Adrenal gland (tissue), 9 donors: ENCODE measurements at regions not wholly inside any gene's neighbourhood (a gene's known extent, or its start where the extent isn't known, plus 50 kb on each side); places are given as distances from the start of the nearest gene placed in this dataset.
"Not testable (repeated sequence)": the region's sequence is repeated elsewhere in the genome, so short reads cannot be mapped to it uniquely, and the experiment has no call there.

ENCODE experiments used
- DNase-seq, 7 donors: peaks; one replicate each; pipeline ENCODE4 v3.0.0-alpha.2; 2019 to 2020
- H3K27ac ChIP-seq, 5 donors: fragments of 200-600 bp; sonication (generic) in 4 of 5; 1 replicate in 3 of 5; 2 replicates in 2 of 5; pipeline versions ENCODE4 v1.5.1 to v1.8.0; 2016 to 2020; ENCODE audit warnings: mild to moderate bottlenecking in 1 of 5
- H3K27me3 ChIP-seq: fragments of 200-600 bp; 2 replicates; pipeline ENCODE4 v1.8.0; 2021
- H3K36me3 ChIP-seq, 2 donors: fragments of 200-600 bp; replicated peaks in 1 of 2; 1 replicate in 1 of 2; 2 replicates in 1 of 2; pipeline versions ENCODE4 v1.5.1 to v1.8.0; 2018 to 2022
- H3K4me1 ChIP-seq, 2 donors: fragments of 200-600 bp; replicated peaks in 1 of 2; 1 replicate in 1 of 2; 2 replicates in 1 of 2; pipeline versions ENCODE4 v1.5.1 to v1.8.0; 2018 to 2021
- H3K4me3 ChIP-seq, 4 donors: fragments of 200-600 bp; sonication (generic) in 3 of 4; one replicate each; pipeline ENCODE4 v1.5.1; 2016 to 2018
- H3K9me3 ChIP-seq, 3 donors: fragments of 200-600 bp; sonication (generic) in 1 of 3; replicated peaks in 1 of 3; 1 replicate in 2 of 3; 2 replicates in 1 of 3; pipeline versions ENCODE4 v1.5.1 to v1.8.0; 2016 to 2021
- POLR2A ChIP-seq, 2 donors: fragments of 450-650 bp; IDR thresholded peaks; one replicate each; pipeline ENCODE4 v1.6.1; 2017; ENCODE audit warnings: antibody characterized with exemption in 2 of 2, mild to moderate bottlenecking in 2 of 2, moderate library complexity in 1 of 2
- WGBS, 4 donors: extraction: QIAGEN DNeasy Blood & Tissue Kit in 2 of 4; methylation state at CpG; one replicate each; pipeline versions ENCODE4 v1.1.5 to v1.1.7; 2013 to 2017; 5-methylcytosine and 5-hydroxymethylcytosine counted together
- intact Hi-C, 2 donors: fragments of 100-400 bp; cut with DNase I; formaldehyde crosslinking; loops; one replicate each; pipeline versions ENCODE4 v1.14.1 to v1.15.0; 2022 to 2023
- TF ChIP-seq, protein P1 (sequence below), 6 experiments: fragments of 450-650 bp in 4 of 6; fragments of 200-600 bp in 2 of 6; sonication (generic) in 1 of 6; IDR thresholded peaks; 1 replicate in 5 of 6; 2 replicates in 1 of 6; pipeline versions ENCODE4 v1.5.1 to v1.8.0; 2016 to 2021; ENCODE audit warnings: antibody characterized with exemption in 6 of 6, mild to moderate bottlenecking in 2 of 6, moderate library complexity in 1 of 6
- donor health status: healthy with polysubstance abuse.
- donor health status: Bipolar disorder and iron deficiency.
- donor health status: DM: yes; HTN: yes; CAD: no.
- donor health status: DM: no; HTN: no; CAD: no.
- donor health status: DM: no; HTN: no; CAD: no.

DNA sequence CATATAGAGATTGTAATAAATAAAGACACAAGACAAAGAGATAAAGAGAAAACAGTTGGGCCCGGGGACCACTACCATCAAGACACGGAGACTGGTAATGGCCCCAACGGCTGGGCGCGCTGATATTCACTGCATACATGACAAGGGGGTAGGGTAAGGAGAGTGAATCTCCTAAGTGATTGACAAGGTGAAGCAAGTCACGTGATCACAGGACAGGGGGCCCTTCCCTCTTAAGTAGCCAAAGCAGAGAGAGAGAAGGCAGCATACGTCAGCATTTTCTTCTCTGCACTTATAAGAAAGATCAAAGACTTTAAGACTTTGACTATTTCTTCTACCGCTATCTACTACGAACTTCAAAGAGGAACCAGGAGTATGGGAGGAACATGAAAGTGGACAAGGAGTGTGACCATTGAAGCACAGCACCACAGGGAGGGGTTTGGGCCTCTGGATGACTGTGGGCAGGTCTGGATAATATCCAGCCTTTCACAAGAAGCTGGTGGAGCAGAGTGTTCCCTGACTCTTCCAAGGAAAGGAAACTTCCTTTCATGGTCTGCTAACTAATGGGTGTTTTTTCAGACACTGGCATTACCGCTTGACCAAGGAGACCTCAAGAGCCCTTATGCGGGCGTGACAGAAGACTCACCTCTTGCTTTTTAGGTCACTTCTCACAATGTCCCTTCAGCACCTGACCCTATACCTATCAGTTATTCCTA lies 75.6 kb downstream of the MRPL39 start:
- H3K4me1 ChIP-seq, H3K36me3 ChIP-seq, H3K4me3 ChIP-seq, DNase-seq, intact Hi-C loops, H3K27ac ChIP-seq, H3K9me3 ChIP-seq, H3K27me3 ChIP-seq: not testable (repeated sequence)
- WGBS, 4 donors, result 91 to 94% (median 92%) methylated on average over 12 of the region's 12 CpGs

DNA sequence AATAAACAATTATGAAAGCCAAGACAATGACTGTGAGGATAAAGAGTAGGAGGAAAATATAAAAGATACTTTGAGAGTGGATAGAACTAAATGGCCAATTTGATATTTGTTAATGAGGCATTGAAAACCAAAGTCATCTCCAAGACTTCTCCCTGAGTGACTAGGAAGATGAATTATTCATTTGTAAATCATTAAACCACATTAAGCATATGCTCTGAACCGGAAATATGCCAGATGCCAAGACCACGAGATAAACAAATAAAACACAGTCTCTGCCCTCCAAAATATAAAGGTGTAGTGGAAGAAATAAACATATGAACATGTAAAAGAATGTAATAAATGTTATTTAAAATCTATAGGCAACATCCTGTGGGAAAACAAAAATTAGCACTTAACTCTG lies 78.8 kb downstream of the MRPL39 start:
- H3K27me3 ChIP-seq, result no peaks in the 10 kb centered on the region
- H3K9me3 ChIP-seq, result no peaks in the 10 kb centered on the region
- 75 to 76% (median 75%) methylated on average over 2 of the region's 2 CpGs for WGBS, 4 donors
- TF ChIP-seq, protein P1, sequence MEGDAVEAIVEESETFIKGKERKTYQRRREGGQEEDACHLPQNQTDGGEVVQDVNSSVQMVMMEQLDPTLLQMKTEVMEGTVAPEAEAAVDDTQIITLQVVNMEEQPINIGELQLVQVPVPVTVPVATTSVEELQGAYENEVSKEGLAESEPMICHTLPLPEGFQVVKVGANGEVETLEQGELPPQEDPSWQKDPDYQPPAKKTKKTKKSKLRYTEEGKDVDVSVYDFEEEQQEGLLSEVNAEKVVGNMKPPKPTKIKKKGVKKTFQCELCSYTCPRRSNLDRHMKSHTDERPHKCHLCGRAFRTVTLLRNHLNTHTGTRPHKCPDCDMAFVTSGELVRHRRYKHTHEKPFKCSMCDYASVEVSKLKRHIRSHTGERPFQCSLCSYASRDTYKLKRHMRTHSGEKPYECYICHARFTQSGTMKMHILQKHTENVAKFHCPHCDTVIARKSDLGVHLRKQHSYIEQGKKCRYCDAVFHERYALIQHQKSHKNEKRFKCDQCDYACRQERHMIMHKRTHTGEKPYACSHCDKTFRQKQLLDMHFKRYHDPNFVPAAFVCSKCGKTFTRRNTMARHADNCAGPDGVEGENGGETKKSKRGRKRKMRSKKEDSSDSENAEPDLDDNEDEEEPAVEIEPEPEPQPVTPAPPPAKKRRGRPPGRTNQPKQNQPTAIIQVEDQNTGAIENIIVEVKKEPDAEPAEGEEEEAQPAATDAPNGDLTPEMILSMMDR (IDR thresholded peaks at IDR 0.05), result no peak
- no peak for TF ChIP-seq POLR2A (IDR thresholded peaks at IDR 0.05)
- DNase-seq, result no peak
- no peak overlapping the region for H3K27ac ChIP-seq
- no peaks in the 10 kb centered on the region for H3K4me1 ChIP-seq
- no peak overlapping the region for H3K4me3 ChIP-seq
- no peaks in the 10 kb centered on the region for H3K36me3 ChIP-seq
- intact Hi-C loops, result no loop called here

DNA sequence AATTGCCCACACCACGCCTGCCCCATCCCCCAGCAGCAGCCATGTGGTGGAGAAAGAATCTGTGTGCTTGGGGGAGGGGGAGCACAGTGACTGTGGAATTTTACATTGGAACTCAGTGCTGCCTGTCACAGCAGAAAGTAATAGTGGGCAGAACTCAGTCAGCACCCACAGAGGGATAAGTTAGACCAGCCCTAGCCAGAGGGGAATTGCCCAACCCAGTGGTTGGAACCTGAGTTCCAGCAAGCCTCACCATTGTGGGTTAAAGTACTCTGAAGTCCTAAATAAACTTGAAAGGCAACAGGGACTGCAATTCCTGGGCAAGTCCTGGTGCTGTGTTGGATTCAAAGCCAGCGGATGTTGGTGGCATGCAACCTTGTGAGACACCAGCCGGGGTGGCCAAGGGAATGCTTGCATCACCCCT lies 88.8 kb downstream of the MRPL39 start:
- Histone ChIP-seq H3K27me3 (no peaks in the 10 kb centered on the region), H3K4me3 (no peak overlapping the region), H3K9me3 (no peaks in the 10 kb centered on the region), H3K36me3 (no peaks in the 10 kb centered on the region), H3K27ac (no peak overlapping the region), H3K4me1 (no peaks in the 10 kb centered on the region)
- intact Hi-C loops, result no loop called here
- TF ChIP-seq, protein P1 (IDR thresholded peaks at IDR 0.05), result no peak
- no peak for TF ChIP-seq POLR2A (IDR thresholded peaks at IDR 0.05)
- 78 to 96% (median 90%) methylated on average over 3 of the region's 3 CpGs for WGBS, 4 donors
- DNase-seq, result no peak

GRCh38 chr21:25515484-25516405 lies 91.5 kb downstream of the MRPL39 start:
- Histone ChIP-seq H3K27ac (no peak overlapping the region), H3K4me3 (no peak overlapping the region), H3K4me1 (no peaks in the 10 kb centered on the region), H3K9me3 (no peaks in the 10 kb centered on the region), H3K36me3 (no peaks in the 10 kb centered on the region), H3K27me3 (no peaks in the 10 kb centered on the region)
- TF ChIP-seq POLR2A (IDR thresholded peaks at IDR 0.05), result no peak
- TF ChIP-seq, protein P1 (IDR thresholded peaks at IDR 0.05), result no peak
- intact Hi-C loops, result no loop called here
- no peak for DNase-seq
- WGBS, 4 donors, result 88 to 97% (median 94%) methylated on average over 3 of the region's 3 CpGs
